HCT116 (cell line): ENCODE measurements at regions not wholly inside any gene's neighbourhood (a gene's known extent, or its start where the extent isn't known, plus 50 kb on each side); places are given as distances from the start of the nearest gene placed in this dataset.

Source experiments
- ATAC-seq: fragments of 200-7000 bp; cut with Tn5 transposase; 2 replicates; pipeline ENCODE4 v1.9.1; 2020; ENCODE audit warnings: mild to moderate bottlenecking, moderate library complexity
- BruUV-seq: library from RNA; stranded (reverse); fragments of 400-500 nt; replicated peaks from 2 replicates; lab custom pipeline; 2021; lab: Mats Ljungman, UMichigan
- CTCF ChIA-PET: fragments of 300-600 bp; sonication (Branson Sonifier 250); formaldehyde crosslinking; loops from one replicate; lab custom pipeline; 2021; ENCODE audit warnings: antibody characterized with exemption; lab: Charles Lee
- POLR2A ChIA-PET: fragments of 300-600, 350-600 bp; sonication (Branson Sonifier 250); formaldehyde crosslinking; loops from one replicate; lab custom pipeline; 2021; ENCODE audit warnings: antibody characterized with exemption; lab: Charles Lee
- RAD21 ChIA-PET, 2 experiments: fragments of 300-600 bp; sonication (Branson Sonifier 250); formaldehyde crosslinking; loops; one replicate each; lab custom pipeline; 2023; ENCODE audit warnings: low total read pairs in 2 of 2; ENCODE audit not compliant: uncharacterized antibody in 2 of 2, unreplicated experiment in 2 of 2, low non-redundant PET in 1 of 2; lab: Charles Lee
- DNase-seq: peaks from one replicate; pipeline ENCODE4 v3.0.0-alpha.2; 2010; ENCODE audit warnings: low read depth, low spot score
- H2AFZ ChIP-seq: fragments of 200-600 bp; shearing (Covaris generic), sonication (generic); 2 replicates; pipeline ENCODE4 v1.6.1; 2017; ENCODE audit warnings: low read depth, mixed run types, mixed read lengths, antibody characterized with exemption, low read length; ENCODE audit not compliant: poor library complexity, severe bottlenecking
- H3K27ac ChIP-seq: 2 replicates; pipeline ENCODE4 v1.5.1; 2012; ENCODE audit warnings: low read depth, low read length
- H3K27me3 ChIP-seq: fragments of 200-600 bp; sonication (generic); 2 replicates; pipeline ENCODE4 v1.6.1; 2016; ENCODE audit warnings: mixed run types, low read length, mixed read lengths; ENCODE audit not compliant: insufficient read depth
- H3K36me3 ChIP-seq, 2 experiments: fragments of 200-500 bp in 1 of 2; fragments of 200-600 bp in 1 of 2; sonication (Bioruptor generic) in 1 of 2; sonication (generic) in 1 of 2; 2 replicates each; pipeline versions ENCODE4 v1.5.1 to v1.6.1; 2014 to 2016; ENCODE audit warnings: low read length in 2 of 2, inconsistent platforms in 1 of 2, mixed read lengths in 1 of 2, mixed run types in 1 of 2; ENCODE audit not compliant: insufficient read depth in 2 of 2, control insufficient read depth in 1 of 2
- H3K4me1 ChIP-seq, 2 experiments: fragments of 200-600 bp in 1 of 2; sonication (generic) in 1 of 2; 2 replicates each; pipeline versions ENCODE4 v1.5.1 to v1.6.1; 2012 to 2017; ENCODE audit warnings: low read length in 2 of 2, inconsistent platforms in 1 of 2, mild to moderate bottlenecking in 1 of 2, mixed read lengths in 1 of 2, mixed run types in 1 of 2, moderate library complexity in 1 of 2; ENCODE audit not compliant: insufficient read depth in 2 of 2, control insufficient read depth in 1 of 2
- H3K4me2 ChIP-seq: fragments of 200-600 bp; sonication (generic); 2 replicates; pipeline ENCODE4 v1.6.1; 2017; ENCODE audit warnings: mixed run types, low read length, mixed read lengths
- H3K4me3 ChIP-seq, 2 experiments: fragments of 200-600 bp in 1 of 2; sonication (generic) in 1 of 2; replicated peaks in 1 of 2; 2 replicates each; pipeline ENCODE4 v1.5.1; 2011 to 2016; ENCODE audit warnings: low read length in 2 of 2, control low read depth in 1 of 2, low read depth in 1 of 2, mild to moderate bottlenecking in 1 of 2, mixed read lengths in 1 of 2, mixed run types in 1 of 2
- H3K79me2 ChIP-seq: fragments of 200-600 bp; sonication (generic); 2 replicates; pipeline ENCODE4 v1.6.1; 2017; ENCODE audit warnings: mild to moderate bottlenecking, mixed run types, low read length, moderate library complexity, mixed read lengths; ENCODE audit not compliant: insufficient read depth
- H3K9ac ChIP-seq: fragments of 200-600 bp; sonication (generic); 2 replicates; pipeline ENCODE4 v1.6.1; 2016; ENCODE audit warnings: low read length, mixed read lengths
- H3K9me2 ChIP-seq: fragments of 200-600 bp; sonication (generic), shearing (Covaris generic); 2 replicates; pipeline ENCODE4 v1.6.1; 2017; ENCODE audit warnings: mixed run types, mild to moderate bottlenecking, moderate library complexity; ENCODE audit not compliant: insufficient read depth
- H3K9me3 ChIP-seq, 2 experiments: fragments of 200-500 bp in 1 of 2; fragments of 200-600 bp in 1 of 2; sonication (Bioruptor generic) in 1 of 2; sonication (generic) in 1 of 2; 2 replicates each; pipeline ENCODE4 v1.6.1; 2014 to 2017; ENCODE audit warnings: low read length in 2 of 2, mixed read lengths in 2 of 2, inconsistent platforms in 1 of 2, low read depth in 1 of 2, mild to moderate bottlenecking in 1 of 2, mixed run types in 1 of 2, moderate library complexity in 1 of 2; ENCODE audit not compliant: control insufficient read depth in 1 of 2, insufficient read depth in 1 of 2
- H4K20me1 ChIP-seq: fragments of 200-600 bp; sonication (generic), shearing (Covaris generic); 2 replicates; pipeline ENCODE4 v1.6.1; 2017; ENCODE audit warnings: mixed run types, mild to moderate bottlenecking, moderate library complexity; ENCODE audit not compliant: insufficient read depth
- CBX3 ChIP-seq: IDR thresholded peaks from 2 replicates; pipeline ENCODE4 v1.6.1; 2012; ENCODE audit warnings: low read depth
- CEBPB ChIP-seq: IDR thresholded peaks from 2 replicates; pipeline ENCODE4 v1.6.1; 2012; ENCODE audit warnings: low read depth
- EZH2 ChIP-seq: fragments of 200-600 bp; sonication (generic); IDR thresholded peaks from 2 replicates; pipeline ENCODE4 v1.6.1; 2017; ENCODE audit warnings: antibody characterized with exemption, mixed run types
- EZH2phosphoT487 ChIP-seq: fragments of 200-600 bp; IDR thresholded peaks from 2 replicates; pipeline ENCODE4 v1.6.1; 2018; ENCODE audit warnings: antibody characterized with exemption, borderline replicate concordance
- FOSL1 ChIP-seq: IDR thresholded peaks from 2 replicates; pipeline ENCODE4 v1.6.1; 2012; ENCODE audit warnings: low read depth
- POLR2A ChIP-seq: IDR thresholded peaks from 2 replicates; pipeline ENCODE4 v1.7.0; 2011; ENCODE audit warnings: borderline replicate concordance; ENCODE audit not compliant: insufficient read depth, insufficient read length; ENCODE audit errors: extremely low read depth
- POLR2AphosphoS5 ChIP-seq: IDR thresholded peaks from 2 replicates; pipeline ENCODE4 v1.6.1; 2011; ENCODE audit warnings: mild to moderate bottlenecking, low read depth, low read length, moderate library complexity
- RAD21 ChIP-seq: IDR thresholded peaks from 2 replicates; pipeline ENCODE4 v1.6.1; 2012; ENCODE audit warnings: low read depth, mild to moderate bottlenecking
- SIN3A ChIP-seq: IDR thresholded peaks from 2 replicates; pipeline ENCODE4 v1.6.1; 2012; ENCODE audit warnings: low read depth
- SRF ChIP-seq: IDR thresholded peaks from 2 replicates; pipeline ENCODE4 v1.6.1; 2012; ENCODE audit warnings: low read depth
- TCF7L2 ChIP-seq: IDR thresholded peaks from 2 replicates; pipeline ENCODE4 v1.7.0; 2011; ENCODE audit warnings: borderline replicate concordance, inconsistent platforms; ENCODE audit not compliant: insufficient read depth, insufficient read length; ENCODE audit errors: extremely low read depth
- ZFX ChIP-seq: fragments of 450-650 bp; IDR thresholded peaks from 2 replicates; pipeline ENCODE4 v1.6.1; 2017
- ZNF274 ChIP-seq: fragments of 200-500 bp; sonication (Bioruptor generic); IDR thresholded peaks from 2 replicates; pipeline ENCODE4 v1.6.1; 2014; ENCODE audit warnings: mild to moderate bottlenecking, low read depth, low read length, inconsistent platforms
- intact Hi-C: fragments of 100-400 bp; cut with micrococcal nuclease; formaldehyde crosslinking; loops from 2 replicates; pipeline ENCODE4 v1.10.0; 2022
- TF ChIP-seq, protein P1 (sequence below): IDR thresholded peaks from 2 replicates; pipeline ENCODE4 v1.6.1; 2012; ENCODE audit warnings: low read depth
- TF ChIP-seq, protein P2 (sequence below): IDR thresholded peaks from 2 replicates; pipeline ENCODE4 v1.6.1; 2012

DNA sequence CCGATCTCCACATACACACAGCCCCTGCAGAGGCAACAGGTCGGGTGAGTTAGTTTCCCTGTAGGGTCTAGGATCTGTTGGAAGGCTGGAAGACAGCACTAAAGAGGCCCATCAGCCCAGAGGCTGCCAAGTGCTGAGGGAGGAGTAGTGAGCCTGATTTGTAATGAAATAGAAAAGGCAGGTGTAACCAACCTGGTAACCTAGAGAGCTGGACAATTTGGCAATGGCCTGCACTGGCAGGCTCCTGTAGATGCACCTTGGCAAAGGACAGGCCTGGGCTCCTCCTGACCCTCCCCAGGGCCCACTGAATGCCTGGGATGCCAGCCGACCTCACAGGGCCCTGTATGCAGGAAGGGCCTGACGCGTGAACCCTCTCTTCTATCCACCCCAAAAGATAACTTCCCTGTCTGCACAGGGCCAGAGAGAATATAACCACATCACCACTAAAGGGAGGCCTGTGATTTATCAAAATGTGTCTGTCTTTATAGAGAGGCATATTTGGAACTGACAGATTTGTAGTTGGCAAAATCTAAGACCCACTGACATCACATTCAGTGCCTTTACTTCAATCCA is 225.1 kb upstream of the CHRNA7 start:
- Histone ChIP-seq H3K4me3 (no peak overlapping the region), H3K9me3 (no peaks in the 10 kb centered on the region), H3K9me2 (no peaks in the 10 kb centered on the region), H3K4me1 (peaks cover 3 to 8% of the 10 kb centered on the region in 2 experiments; a peak in 2 of 4 replicates), H4K20me1 (no peaks in the 10 kb centered on the region), H2AFZ (no peak overlapping the region), H3K27ac (no peak overlapping the region), H3K79me2 (no peaks in the 10 kb centered on the region), H3K4me2 (no peak overlapping the region), H3K9ac (no peak overlapping the region), H3K36me3 (no peaks in the 10 kb centered on the region), H3K27me3 (no peaks in the 10 kb centered on the region; the same call in 1 of the 2 replicates)
- TF ChIP-seq ZNF274 (no peak), SRF (no peak), EZH2phosphoT487 (no peak), CBX3 (no peak), CEBPB (no peak), SIN3A (no peak), TCF7L2 (no peak), ZFX (no peak), EZH2 (no peak), RAD21 (no peak), POLR2A (no peak), POLR2AphosphoS5 (no peak), FOSL1 (no peak)
- TF ChIP-seq, protein P1, sequence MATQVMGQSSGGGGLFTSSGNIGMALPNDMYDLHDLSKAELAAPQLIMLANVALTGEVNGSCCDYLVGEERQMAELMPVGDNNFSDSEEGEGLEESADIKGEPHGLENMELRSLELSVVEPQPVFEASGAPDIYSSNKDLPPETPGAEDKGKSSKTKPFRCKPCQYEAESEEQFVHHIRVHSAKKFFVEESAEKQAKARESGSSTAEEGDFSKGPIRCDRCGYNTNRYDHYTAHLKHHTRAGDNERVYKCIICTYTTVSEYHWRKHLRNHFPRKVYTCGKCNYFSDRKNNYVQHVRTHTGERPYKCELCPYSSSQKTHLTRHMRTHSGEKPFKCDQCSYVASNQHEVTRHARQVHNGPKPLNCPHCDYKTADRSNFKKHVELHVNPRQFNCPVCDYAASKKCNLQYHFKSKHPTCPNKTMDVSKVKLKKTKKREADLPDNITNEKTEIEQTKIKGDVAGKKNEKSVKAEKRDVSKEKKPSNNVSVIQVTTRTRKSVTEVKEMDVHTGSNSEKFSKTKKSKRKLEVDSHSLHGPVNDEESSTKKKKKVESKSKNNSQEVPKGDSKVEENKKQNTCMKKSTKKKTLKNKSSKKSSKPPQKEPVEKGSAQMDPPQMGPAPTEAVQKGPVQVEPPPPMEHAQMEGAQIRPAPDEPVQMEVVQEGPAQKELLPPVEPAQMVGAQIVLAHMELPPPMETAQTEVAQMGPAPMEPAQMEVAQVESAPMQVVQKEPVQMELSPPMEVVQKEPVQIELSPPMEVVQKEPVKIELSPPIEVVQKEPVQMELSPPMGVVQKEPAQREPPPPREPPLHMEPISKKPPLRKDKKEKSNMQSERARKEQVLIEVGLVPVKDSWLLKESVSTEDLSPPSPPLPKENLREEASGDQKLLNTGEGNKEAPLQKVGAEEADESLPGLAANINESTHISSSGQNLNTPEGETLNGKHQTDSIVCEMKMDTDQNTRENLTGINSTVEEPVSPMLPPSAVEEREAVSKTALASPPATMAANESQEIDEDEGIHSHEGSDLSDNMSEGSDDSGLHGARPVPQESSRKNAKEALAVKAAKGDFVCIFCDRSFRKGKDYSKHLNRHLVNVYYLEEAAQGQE = no peak
- TF ChIP-seq, protein P2, sequence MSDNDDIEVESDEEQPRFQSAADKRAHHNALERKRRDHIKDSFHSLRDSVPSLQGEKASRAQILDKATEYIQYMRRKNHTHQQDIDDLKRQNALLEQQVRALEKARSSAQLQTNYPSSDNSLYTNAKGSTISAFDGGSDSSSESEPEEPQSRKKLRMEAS = no peak
- intact Hi-C loops = no loop called here
- BruUV-seq = no TSS peak
- DNase-seq = no peak
- ChIA-PET CTCF (no interaction called here), POLR2A (no interaction called here), RAD21 (no interaction called here)
- no peak for ATAC-seq
